Left cardiac atrium (tissue), 4 donors: ENCODE measurements at regions not wholly inside any gene's neighbourhood (a gene's known extent, or its start where the extent isn't known, plus 50 kb on each side); places are given as distances from the start of the nearest gene placed in this dataset.
A peak's percentile ranks its signal among the peaks of the same experiment; 100 is the strongest.
"Not testable (repeated sequence)": the region's sequence is repeated elsewhere in the genome, so short reads cannot be mapped to it uniquely, and the experiment has no call there.

ENCODE experiments used
- ATAC-seq, 2 donors: fragments of 200-7000 bp; cut with Tn5 transposase; one replicate each; pipeline ENCODE4 v1.9.1; 2020; ENCODE audit warnings: mild to moderate bottlenecking in 2 of 2, moderate library complexity in 2 of 2
- DNase-seq: peaks from one replicate; pipeline ENCODE4 v3.0.0-alpha.2; 2020
- intact Hi-C, 2 donors: fragments of 100-400 bp; cut with DNase I; formaldehyde crosslinking; loops; one replicate each; pipeline versions ENCODE4 v1.14.1 to v1.15.1; 2022 to 2023
- donor health status: DM: no; HTN: yes; CAD: no.
- donor health status: DM: no; HTN: yes; CAD: no; lungs with severe emphysema.
- donor health status: DM: yes; HTN: yes; CAD: no.
- donor health status: Dilated cardiomyopathy.

GRCh38 chrX:9299681-9300080 is 165.2 kb upstream of the TBL1X start:
- ATAC-seq, intact Hi-C loops, DNase-seq: not testable (repeated sequence)

- intact Hi-C loops = no loop called here
- DNase-seq (no peak), ATAC-seq (no peak)
These were observed 163.0 kb upstream of the TBL1X start for GRCh38 chrX:9301836-9302235.

GRCh38 chrX:9302381-9302780 is 162.5 kb upstream of the TBL1X start:
- intact Hi-C loops = no loop called here

GRCh38 chrX:9308426-9308825 is 156.4 kb upstream of the TBL1X start:
- ATAC-seq (no peak), DNase-seq (no peak)
- intact Hi-C loops = no loop called here

More at GRCh38 chrX:9302381-9302780, 162.5 kb upstream of the TBL1X start:
- ATAC-seq (no peak), DNase-seq (no peak)

GRCh38 chrX:9310616-9311015 is 154.2 kb upstream of the TBL1X start:
- intact Hi-C loops = no loop called here
- ATAC-seq = no peak
- no peak for DNase-seq

GRCh38 chrX:9311421-9312160 is 153.3 kb upstream of the TBL1X start:
- DNase-seq (no peak), ATAC-seq (no peak)
- intact Hi-C loops = no loop called here

- no peak for ATAC-seq
- DNase-seq = peak; percentile 31
- intact Hi-C loops = no loop called here
These were observed 151.7 kb upstream of the TBL1X start for GRCh38 chrX:9312922-9313867.

GRCh38 chrX:9315086-9315485 is 149.8 kb upstream of the TBL1X start:
- intact Hi-C loops = no loop called here
- ATAC-seq (no peak), DNase-seq (no peak)

GRCh38 chrX:9316096-9316495 is 148.8 kb upstream of the TBL1X start:
- intact Hi-C loops = no loop called here
- peak; percentile 33 to 47 for ATAC-seq

GRCh38 chrX:9317176-9317575 is 147.7 kb upstream of the TBL1X start:
- intact Hi-C loops = no loop called here
- no peak for DNase-seq
- peak in 1 of 2 donors; percentile 50 for ATAC-seq

More at GRCh38 chrX:9316096-9316495, 148.8 kb upstream of the TBL1X start:
- DNase-seq = no peak

- intact Hi-C loops = no loop called here
- ATAC-seq = no peak
- DNase-seq = no peak
These were observed 146.6 kb upstream of the TBL1X start for GRCh38 chrX:9318213-9318612.

- DNase-seq (no peak), ATAC-seq (no peak)
- intact Hi-C loops = no loop called here
These were observed 146.1 kb upstream of the TBL1X start for GRCh38 chrX:9318766-9319165.

- DNase-seq (no peak), ATAC-seq (no peak)
- intact Hi-C loops = no loop called here
These were observed 143.9 kb upstream of the TBL1X start for GRCh38 chrX:9320940-9321339.

GRCh38 chrX:9324676-9325075 is 140.2 kb upstream of the TBL1X start:
- DNase-seq (no peak), ATAC-seq (no peak)
- intact Hi-C loops = no loop called here

- intact Hi-C loops = no loop called here
- no peak for ATAC-seq
- no peak for DNase-seq
These were observed 138.5 kb upstream of the TBL1X start for GRCh38 chrX:9326369-9326768.

GRCh38 chrX:9327086-9327746 is 137.6 kb upstream of the TBL1X start:
- ATAC-seq (no peak), DNase-seq (no peak)
- intact Hi-C loops = no loop called here

- DNase-seq = no peak
- no peak for ATAC-seq
- intact Hi-C loops = no loop called here
These were observed 137.1 kb upstream of the TBL1X start for GRCh38 chrX:9327747-9328145.

- DNase-seq (no peak), ATAC-seq (no peak)
- intact Hi-C loops = no loop called here
These were observed 135.8 kb upstream of the TBL1X start for GRCh38 chrX:9329056-9329455.

- DNase-seq = no peak
- intact Hi-C loops = no loop called here
- ATAC-seq = no peak
These were observed 134.4 kb upstream of the TBL1X start for GRCh38 chrX:9330249-9330982.
